ENCODE measurements at regions not wholly inside any gene's neighbourhood (a gene's known extent, or its start where the extent isn't known, plus 50 kb on each side); places are given as distances from the start of the nearest gene placed in this dataset.

- Histone ChIP-seq H2AFZ (ENCODE audit: low read depth) (no peak overlapping the region), H3K4me1 (ENCODE audit: low read depth, poor library complexity, severe bottlenecking) (peaks cover 7% of the 10 kb centered on the region), H3K4me3 (IDR thresholded peaks at IDR 0.05; ENCODE audit: insufficient read depth, low read depth, low read length) (no peak overlapping the region), H3K27ac (no peak overlapping the region), H3K9ac (no peak overlapping the region), H3K27me3 (ENCODE audit: insufficient read depth, low read depth) (no peaks in the 10 kb centered on the region), H3K4me2 (no peak overlapping the region), H4K20me1 (ENCODE audit: insufficient read depth) (no peaks in the 10 kb centered on the region), H3K36me3 (ENCODE audit: insufficient read depth) (no peaks in the 10 kb centered on the region), H3K79me2 (ENCODE audit: insufficient read depth, low read depth) (no peaks in the 10 kb centered on the region)
- no peak for TF ChIP-seq CTCF (conservative IDR thresholded peaks at IDR 0.05; ENCODE audit: low read depth, low read length)
These were observed 480.6 kb downstream of the IPMK start for GRCh38 chr10:57786850-57787750.

- H3K4me2 ChIP-seq: no peak overlapping the region
- H3K9ac ChIP-seq: no peak overlapping the region
- no peak overlapping the region for H3K27ac ChIP-seq
- no peaks in the 10 kb centered on the region for H3K79me2 ChIP-seq (ENCODE audit: insufficient read depth, low read depth)
- no peaks in the 10 kb centered on the region for H4K20me1 ChIP-seq (ENCODE audit: insufficient read depth)
- H3K4me3 ChIP-seq (IDR thresholded peaks at IDR 0.05; ENCODE audit: insufficient read depth, low read depth, low read length): no peak overlapping the region
- H3K27me3 ChIP-seq (ENCODE audit: insufficient read depth, low read depth): no peaks in the 10 kb centered on the region
- no peak for TF ChIP-seq CTCF (conservative IDR thresholded peaks at IDR 0.05; ENCODE audit: low read depth, low read length)
- H3K36me3 ChIP-seq (ENCODE audit: insufficient read depth): no peaks in the 10 kb centered on the region
- peaks cover under 1% of the 10 kb centered on the region for H3K4me1 ChIP-seq (ENCODE audit: low read depth, poor library complexity, severe bottlenecking)
- H2AFZ ChIP-seq (ENCODE audit: low read depth): no peak overlapping the region
These were observed 481.4 kb downstream of the IPMK start for GRCh38 chr10:57786331-57786730.

- no peak overlapping the region for H3K27ac ChIP-seq
- no peak for TF ChIP-seq CTCF (conservative IDR thresholded peaks at IDR 0.05; ENCODE audit: low read depth, low read length)
- no peaks in the 10 kb centered on the region for H3K4me1 ChIP-seq (ENCODE audit: low read depth, poor library complexity, severe bottlenecking)
- H3K9ac ChIP-seq: no peak overlapping the region
- H3K4me2 ChIP-seq: no peak overlapping the region
- no peaks in the 10 kb centered on the region for H3K27me3 ChIP-seq (ENCODE audit: insufficient read depth, low read depth)
- H2AFZ ChIP-seq (ENCODE audit: low read depth): no peak overlapping the region
- H3K36me3 ChIP-seq (ENCODE audit: insufficient read depth): no peaks in the 10 kb centered on the region
- no peaks in the 10 kb centered on the region for H3K79me2 ChIP-seq (ENCODE audit: insufficient read depth, low read depth)
- no peak overlapping the region for H3K4me3 ChIP-seq (IDR thresholded peaks at IDR 0.05; ENCODE audit: insufficient read depth, low read depth, low read length)
- H4K20me1 ChIP-seq (ENCODE audit: insufficient read depth): no peaks in the 10 kb centered on the region
These were observed 482.1 kb downstream of the IPMK start for GRCh38 chr10:57785546-57785945.

- Histone ChIP-seq H3K4me3 (IDR thresholded peaks at IDR 0.05; ENCODE audit: insufficient read depth, low read depth, low read length) (no peak overlapping the region), H4K20me1 (ENCODE audit: insufficient read depth) (no peaks in the 10 kb centered on the region), H3K4me2 (no peak overlapping the region), H3K27me3 (ENCODE audit: insufficient read depth, low read depth) (no peaks in the 10 kb centered on the region), H3K36me3 (ENCODE audit: insufficient read depth) (no peaks in the 10 kb centered on the region), H3K4me1 (ENCODE audit: low read depth, poor library complexity, severe bottlenecking) (no peaks in the 10 kb centered on the region), H3K9ac (no peak overlapping the region), H2AFZ (ENCODE audit: low read depth) (no peak overlapping the region), H3K79me2 (ENCODE audit: insufficient read depth, low read depth) (no peaks in the 10 kb centered on the region), H3K27ac (no peak overlapping the region)
- no peak for TF ChIP-seq CTCF (conservative IDR thresholded peaks at IDR 0.05; ENCODE audit: low read depth, low read length)
These were observed 482.6 kb downstream of the IPMK start for GRCh38 chr10:57785068-57785467.

All from KMS-11 (cell line).